ENCODE measurements at regions not wholly inside any gene's neighbourhood (a gene's known extent, or its start where the extent isn't known, plus 50 kb on each side); places are given as distances from the start of the nearest gene placed in this dataset.

GRCh38 chr3:194998417-194998816, 272.5 kb downstream of the XXYLT1 start:
- no peak overlapping the region for H3K27ac ChIP-seq (ENCODE audit: low read depth, low read length)
- H3K27me3 ChIP-seq (ENCODE audit: control insufficient read depth in 1 of 2, insufficient read depth in 2 of 2, low read length in 2 of 2): no peaks in the 10 kb centered on the region

GRCh38 chr3:194998948-194999347, 272.0 kb downstream of the XXYLT1 start:
- no peaks in the 10 kb centered on the region for H3K36me3 ChIP-seq (ENCODE audit: control insufficient read depth in 1 of 2, insufficient read depth in 2 of 2, low read length in 2 of 2)
- peaks cover 9 to 10% of the 10 kb centered on the region in 2 donors for H3K4me1 ChIP-seq (ENCODE audit: control insufficient read depth in 1 of 2, insufficient read depth in 2 of 2, low read length in 2 of 2)
- no peaks in the 10 kb centered on the region for H3K9me3 ChIP-seq (ENCODE audit: control insufficient read depth in 1 of 2, low read length in 2 of 2)
- H3K4me3 ChIP-seq (ENCODE audit: low read depth in 1 of 2, low read length in 2 of 2): no peak overlapping the region
- H3K27me3 ChIP-seq (ENCODE audit: control insufficient read depth in 1 of 2, insufficient read depth in 2 of 2, low read length in 2 of 2): no peaks in the 10 kb centered on the region
- no peak overlapping the region for H3K9ac ChIP-seq (ENCODE audit: low read depth in 1 of 2, low read length in 2 of 2)
- no peak overlapping the region for H3K27ac ChIP-seq (ENCODE audit: low read depth, low read length)

More at GRCh38 chr3:194998417-194998816, 272.5 kb downstream of the XXYLT1 start:
- no peak overlapping the region for H3K4me3 ChIP-seq (ENCODE audit: low read depth in 1 of 2, low read length in 2 of 2)
- H3K36me3 ChIP-seq (ENCODE audit: control insufficient read depth in 1 of 2, insufficient read depth in 2 of 2, low read length in 2 of 2): no peaks in the 10 kb centered on the region
- H3K9ac ChIP-seq (ENCODE audit: low read depth in 1 of 2, low read length in 2 of 2): no peak overlapping the region
- H3K4me1 ChIP-seq (ENCODE audit: control insufficient read depth in 1 of 2, insufficient read depth in 2 of 2, low read length in 2 of 2): peaks cover 9 to 10% of the 10 kb centered on the region in 2 donors
- H3K9me3 ChIP-seq (ENCODE audit: control insufficient read depth in 1 of 2, low read length in 2 of 2): no peaks in the 10 kb centered on the region

- Histone ChIP-seq H3K36me3 (ENCODE audit: control insufficient read depth in 1 of 2, insufficient read depth in 2 of 2, low read length in 2 of 2) (no peaks in the 10 kb centered on the region), H3K4me1 (ENCODE audit: control insufficient read depth in 1 of 2, insufficient read depth in 2 of 2, low read length in 2 of 2) (peaks cover 9 to 10% of the 10 kb centered on the region in 2 donors), H3K9me3 (ENCODE audit: control insufficient read depth in 1 of 2, low read length in 2 of 2) (no peaks in the 10 kb centered on the region), H3K9ac (ENCODE audit: low read depth in 1 of 2, low read length in 2 of 2) (no peak overlapping the region), H3K4me3 (ENCODE audit: low read depth in 1 of 2, low read length in 2 of 2) (no peak overlapping the region), H3K27ac (ENCODE audit: low read depth, low read length) (no peak overlapping the region), H3K27me3 (ENCODE audit: control insufficient read depth in 1 of 2, insufficient read depth in 2 of 2, low read length in 2 of 2) (no peaks in the 10 kb centered on the region)
Measured at GRCh38 chr3:194999491-194999890, 271.5 kb downstream of the XXYLT1 start.

- no peak overlapping the region for H3K4me3 ChIP-seq (ENCODE audit: low read depth in 1 of 2, low read length in 2 of 2)
- H3K4me1 ChIP-seq (ENCODE audit: control insufficient read depth in 1 of 2, insufficient read depth in 2 of 2, low read length in 2 of 2): peaks cover 9 to 10% of the 10 kb centered on the region in 2 donors
- no peaks in the 10 kb centered on the region for H3K9me3 ChIP-seq (ENCODE audit: control insufficient read depth in 1 of 2, low read length in 2 of 2)
- H3K9ac ChIP-seq (ENCODE audit: low read depth in 1 of 2, low read length in 2 of 2): no peak overlapping the region
- H3K27me3 ChIP-seq (ENCODE audit: control insufficient read depth in 1 of 2, insufficient read depth in 2 of 2, low read length in 2 of 2): no peaks in the 10 kb centered on the region
- H3K27ac ChIP-seq (ENCODE audit: low read depth, low read length): no peak overlapping the region
- no peaks in the 10 kb centered on the region for H3K36me3 ChIP-seq (ENCODE audit: control insufficient read depth in 1 of 2, insufficient read depth in 2 of 2, low read length in 2 of 2)
Measured at GRCh38 chr3:195001261-195001660, 269.7 kb downstream of the XXYLT1 start.

GRCh38 chr3:195001961-195002861, 268.7 kb downstream of the XXYLT1 start:
- H3K9ac ChIP-seq (ENCODE audit: low read depth in 1 of 2, low read length in 2 of 2): no peak overlapping the region
- H3K27ac ChIP-seq (ENCODE audit: low read depth, low read length): no peak overlapping the region
- no peak overlapping the region for H3K4me3 ChIP-seq (ENCODE audit: low read depth in 1 of 2, low read length in 2 of 2)

DNA sequence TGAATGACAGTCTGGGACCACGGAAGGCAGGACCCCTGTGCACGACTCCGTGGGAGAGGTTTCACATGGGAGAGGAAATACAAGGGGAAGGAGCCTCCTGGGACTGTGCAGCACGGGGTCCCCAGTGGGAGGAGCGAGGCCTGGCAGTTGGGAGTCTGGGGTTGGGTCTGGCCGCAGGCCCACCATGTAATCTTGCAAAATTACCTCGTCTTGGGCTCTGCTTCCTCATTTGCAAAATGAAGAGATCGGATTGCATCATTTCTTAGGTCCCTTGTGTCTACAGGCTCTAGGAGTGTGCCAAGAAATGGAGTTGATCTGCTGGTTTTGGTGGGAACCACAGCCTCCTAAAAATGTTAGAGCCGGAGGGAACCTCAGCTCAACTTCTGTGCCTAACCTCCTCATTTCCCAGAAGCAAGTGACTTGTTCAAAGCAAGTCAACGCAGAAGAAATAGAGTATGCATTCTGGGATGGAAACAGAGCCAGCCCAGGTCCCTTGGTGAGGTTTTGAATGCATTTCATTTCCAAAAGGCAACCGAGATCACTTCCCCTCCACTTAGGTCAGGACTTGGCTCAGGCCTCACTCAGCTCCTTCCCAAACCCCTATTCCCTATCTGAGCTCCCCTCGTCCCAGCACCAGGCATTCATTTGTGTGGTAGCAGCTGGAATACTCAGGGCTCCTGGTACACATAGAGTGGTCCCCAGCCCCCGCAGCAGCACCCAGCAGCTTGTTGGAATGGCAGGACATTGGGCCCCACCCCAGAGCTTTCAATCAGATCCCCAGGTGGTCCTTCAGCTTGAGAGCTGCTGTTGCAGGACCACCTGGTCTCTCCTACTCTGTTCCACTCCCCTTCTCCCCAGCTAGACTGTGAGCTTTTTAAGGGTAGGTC, 267.7 kb downstream of the XXYLT1 start:
- Histone ChIP-seq H3K4me3 (ENCODE audit: low read depth in 1 of 2, low read length in 2 of 2) (no peak overlapping the region), H3K27ac (ENCODE audit: low read depth, low read length) (no peak overlapping the region), H3K27me3 (ENCODE audit: control insufficient read depth in 1 of 2, insufficient read depth in 2 of 2, low read length in 2 of 2) (no peaks in the 10 kb centered on the region), H3K9me3 (ENCODE audit: control insufficient read depth in 1 of 2, low read length in 2 of 2) (no peaks in the 10 kb centered on the region), H3K9ac (ENCODE audit: low read depth in 1 of 2, low read length in 2 of 2) (no peak overlapping the region), H3K36me3 (ENCODE audit: control insufficient read depth in 1 of 2, insufficient read depth in 2 of 2, low read length in 2 of 2) (no peaks in the 10 kb centered on the region), H3K4me1 (ENCODE audit: control insufficient read depth in 1 of 2, insufficient read depth in 2 of 2, low read length in 2 of 2) (peaks cover 9 to 10% of the 10 kb centered on the region in 2 donors)

More at GRCh38 chr3:195001961-195002861, 268.7 kb downstream of the XXYLT1 start:
- no peaks in the 10 kb centered on the region for H3K27me3 ChIP-seq (ENCODE audit: control insufficient read depth in 1 of 2, insufficient read depth in 2 of 2, low read length in 2 of 2)
- H3K4me1 ChIP-seq (ENCODE audit: control insufficient read depth in 1 of 2, insufficient read depth in 2 of 2, low read length in 2 of 2): peaks cover 9 to 10% of the 10 kb centered on the region in 2 donors
- H3K9me3 ChIP-seq (ENCODE audit: control insufficient read depth in 1 of 2, low read length in 2 of 2): no peaks in the 10 kb centered on the region
- no peaks in the 10 kb centered on the region for H3K36me3 ChIP-seq (ENCODE audit: control insufficient read depth in 1 of 2, insufficient read depth in 2 of 2, low read length in 2 of 2)

DNA sequence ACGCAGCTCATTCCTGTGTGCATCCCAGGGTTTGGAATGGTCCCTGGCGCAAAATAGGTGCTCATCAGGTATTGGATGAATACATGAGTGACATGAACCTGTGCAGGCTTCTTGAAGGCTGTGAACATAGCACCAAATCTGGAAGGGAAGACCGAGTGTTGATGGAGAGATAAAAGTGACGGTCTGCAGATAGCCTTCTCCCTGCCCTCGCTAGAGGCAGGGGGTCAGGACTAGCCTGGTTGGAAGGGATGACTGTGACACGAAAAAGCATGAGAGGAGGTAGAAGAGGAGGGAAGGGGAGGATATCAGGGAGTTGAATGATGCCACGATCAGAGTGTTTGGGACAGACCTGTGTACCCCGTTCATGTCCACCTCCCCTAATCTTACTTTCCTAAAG, 267.1 kb downstream of the XXYLT1 start:
- Histone ChIP-seq H3K9me3 (ENCODE audit: control insufficient read depth in 1 of 2, low read length in 2 of 2) (no peaks in the 10 kb centered on the region), H3K27me3 (ENCODE audit: control insufficient read depth in 1 of 2, insufficient read depth in 2 of 2, low read length in 2 of 2) (no peaks in the 10 kb centered on the region), H3K4me3 (ENCODE audit: low read depth in 1 of 2, low read length in 2 of 2) (no peak overlapping the region), H3K4me1 (ENCODE audit: control insufficient read depth in 1 of 2, insufficient read depth in 2 of 2, low read length in 2 of 2) (peaks cover 9 to 10% of the 10 kb centered on the region in 2 donors), H3K36me3 (ENCODE audit: control insufficient read depth in 1 of 2, insufficient read depth in 2 of 2, low read length in 2 of 2) (no peaks in the 10 kb centered on the region), H3K27ac (ENCODE audit: low read depth, low read length) (no peak overlapping the region), H3K9ac (ENCODE audit: low read depth in 1 of 2, low read length in 2 of 2) (no peak overlapping the region)

DNA sequence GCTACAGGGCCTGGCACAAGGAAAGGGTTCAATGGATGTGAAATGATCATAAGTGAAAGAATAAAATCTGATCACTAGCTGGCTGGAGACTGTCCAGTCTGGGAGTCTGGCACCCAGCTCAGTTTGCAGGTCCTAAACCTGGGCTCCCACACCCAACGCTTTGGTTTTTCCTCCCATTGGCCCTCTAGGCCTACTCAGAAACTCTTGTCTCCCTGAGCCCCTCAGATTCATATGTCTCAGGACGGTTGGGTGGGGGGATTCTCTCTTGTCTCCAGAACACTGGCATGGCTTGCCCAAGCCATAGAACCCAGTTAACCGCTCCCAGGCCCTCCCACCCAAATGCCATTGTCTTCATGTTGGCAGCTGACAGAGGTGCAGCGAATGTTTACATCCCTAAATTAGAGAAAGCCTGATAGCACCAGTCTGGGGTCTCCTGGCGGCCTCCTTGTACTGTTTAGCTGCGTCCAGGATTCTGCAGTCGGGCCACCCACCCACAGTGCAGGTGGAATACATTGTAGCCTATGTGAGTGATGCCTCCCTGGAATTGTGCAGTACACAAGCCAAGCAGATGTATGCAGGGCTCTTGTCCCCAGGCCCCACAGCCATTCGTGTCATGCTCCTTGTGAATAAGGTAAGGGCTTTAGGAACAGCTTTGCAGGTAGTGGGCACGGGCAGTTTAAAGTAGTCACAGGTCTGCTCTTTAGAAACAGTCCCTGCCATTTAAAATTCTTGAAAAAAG, 266.3 kb downstream of the XXYLT1 start:
- no peaks in the 10 kb centered on the region for H3K36me3 ChIP-seq (ENCODE audit: control insufficient read depth in 1 of 2, insufficient read depth in 2 of 2, low read length in 2 of 2)
- no peak overlapping the region for H3K4me3 ChIP-seq (ENCODE audit: low read depth in 1 of 2, low read length in 2 of 2)
- H3K4me1 ChIP-seq (ENCODE audit: control insufficient read depth in 1 of 2, insufficient read depth in 2 of 2, low read length in 2 of 2): peaks cover 9 to 10% of the 10 kb centered on the region in 2 donors
- H3K27me3 ChIP-seq (ENCODE audit: control insufficient read depth in 1 of 2, insufficient read depth in 2 of 2, low read length in 2 of 2): no peaks in the 10 kb centered on the region
- H3K27ac ChIP-seq (ENCODE audit: low read depth, low read length): no peak overlapping the region
- H3K9me3 ChIP-seq (ENCODE audit: control insufficient read depth in 1 of 2, low read length in 2 of 2): no peaks in the 10 kb centered on the region
- H3K9ac ChIP-seq (ENCODE audit: low read depth in 1 of 2, low read length in 2 of 2): no peak overlapping the region

- no peak overlapping the region for H3K4me3 ChIP-seq (ENCODE audit: low read depth in 1 of 2, low read length in 2 of 2)
- no peaks in the 10 kb centered on the region for H3K9me3 ChIP-seq (ENCODE audit: control insufficient read depth in 1 of 2, low read length in 2 of 2)
- no peak overlapping the region for H3K27ac ChIP-seq (ENCODE audit: low read depth, low read length)
- H3K9ac ChIP-seq (ENCODE audit: low read depth in 1 of 2, low read length in 2 of 2): no peak overlapping the region
- H3K36me3 ChIP-seq (ENCODE audit: control insufficient read depth in 1 of 2, insufficient read depth in 2 of 2, low read length in 2 of 2): no peaks in the 10 kb centered on the region
- H3K27me3 ChIP-seq (ENCODE audit: control insufficient read depth in 1 of 2, insufficient read depth in 2 of 2, low read length in 2 of 2): no peaks in the 10 kb centered on the region
- H3K4me1 ChIP-seq (ENCODE audit: control insufficient read depth in 1 of 2, insufficient read depth in 2 of 2, low read length in 2 of 2): peaks cover 9 to 10% of the 10 kb centered on the region in 2 donors
Measured at GRCh38 chr3:195005251-195005620, 265.7 kb downstream of the XXYLT1 start.
